Activated CD4-positive, alpha-beta T cell treated with anti-CD3 and anti-CD28 coated beads for 36 hours (primary cell): ENCODE measurements at regions not wholly inside any gene's neighbourhood (a gene's known extent, or its start where the extent isn't known, plus 50 kb on each side); places are given as distances from the start of the nearest gene placed in this dataset.
"Not testable (repeated sequence)": the region's sequence is repeated elsewhere in the genome, so short reads cannot be mapped to it uniquely, and the experiment has no call there.

ENCODE experiments used
- ATAC-seq: fragments of 200-7000 bp; cut with Tn5 transposase; one replicate; pipeline ENCODE4 v1.10.0; 2021; ENCODE audit warnings: mild to moderate bottlenecking, moderate library complexity
- CTCF ChIA-PET: fragments of 350-600 bp; sonication (Branson Sonifier 250); formaldehyde crosslinking; loops from one replicate; lab custom pipeline; 2021; ENCODE audit warnings: antibody characterized with exemption; lab: Charles Lee
- POLR2A ChIA-PET: fragments of 350-600 bp; sonication (Branson Sonifier 250); formaldehyde crosslinking; loops from one replicate; lab custom pipeline; 2021; ENCODE audit warnings: antibody characterized with exemption, inconsistent platforms; lab: Charles Lee
- DNase-seq: peaks from one replicate; pipeline ENCODE4 v3.0.0-alpha.2; 2020
- H3K27ac Mint-ChIP-seq: one replicate; pipeline ENCODE4 v1.8.0; 2021; ENCODE audit warnings: mixed read lengths
- H3K27me3 Mint-ChIP-seq: one replicate; pipeline ENCODE4 v1.8.0; 2021; ENCODE audit warnings: mixed read lengths
- H3K36me3 Mint-ChIP-seq: one replicate; pipeline ENCODE4 v1.8.0; 2021; ENCODE audit warnings: low read depth, mixed read lengths
- H3K4me1 Mint-ChIP-seq: one replicate; pipeline ENCODE4 v1.8.0; 2021; ENCODE audit warnings: mixed read lengths
- H3K4me3 Mint-ChIP-seq: one replicate; pipeline ENCODE4 v1.8.0; 2021; ENCODE audit warnings: mild to moderate bottlenecking, moderate library complexity, mixed read lengths
- H3K9me3 Mint-ChIP-seq: one replicate; pipeline ENCODE4 v1.8.0; 2021; ENCODE audit warnings: low read depth, mixed read lengths
- intact Hi-C, 2 experiments: fragments of 100-400 bp; cut with DNase I in 1 of 2; cut with micrococcal nuclease in 1 of 2; formaldehyde crosslinking; loops; one replicate each; pipeline versions ENCODE4 v1.14.2 to v1.15.1; 2022 to 2024; cut with DNase I, micrococcal nuclease

DNA sequence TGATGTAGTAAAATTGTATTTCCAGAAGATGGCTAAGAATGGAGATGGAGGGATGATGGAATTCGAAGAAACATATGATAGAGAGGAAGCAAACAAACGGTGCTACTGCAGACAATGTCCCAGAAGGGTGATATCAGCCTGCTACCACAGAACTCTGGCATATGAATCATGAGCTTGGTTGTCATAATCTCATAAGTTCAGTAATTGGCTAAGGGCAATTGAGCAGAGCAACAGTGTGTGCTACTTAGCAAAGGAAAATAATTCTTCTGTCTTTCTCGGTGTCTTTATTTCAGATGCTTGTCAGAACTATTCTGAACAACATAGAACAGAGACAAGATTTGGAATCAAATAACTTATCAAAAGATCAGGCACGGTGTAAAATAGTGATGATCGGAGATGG is 407.3 kb downstream of the GBE1 start:
- ATAC-seq (no peak), DNase-seq (no peak)
- intact Hi-C loops, result no loop called here
- H3K9me3 Mint-ChIP-seq, result no peaks in the 10 kb centered on the region
- ChIA-PET POLR2A (no interaction called here), CTCF (no interaction called here)
- H3K27me3 Mint-ChIP-seq, result no peaks in the 10 kb centered on the region
- H3K4me1 Mint-ChIP-seq, result no peaks in the 10 kb centered on the region
- H3K27ac Mint-ChIP-seq, result no peak overlapping the region
- no peaks in the 10 kb centered on the region for H3K36me3 Mint-ChIP-seq
- no peak overlapping the region for H3K4me3 Mint-ChIP-seq

DNA sequence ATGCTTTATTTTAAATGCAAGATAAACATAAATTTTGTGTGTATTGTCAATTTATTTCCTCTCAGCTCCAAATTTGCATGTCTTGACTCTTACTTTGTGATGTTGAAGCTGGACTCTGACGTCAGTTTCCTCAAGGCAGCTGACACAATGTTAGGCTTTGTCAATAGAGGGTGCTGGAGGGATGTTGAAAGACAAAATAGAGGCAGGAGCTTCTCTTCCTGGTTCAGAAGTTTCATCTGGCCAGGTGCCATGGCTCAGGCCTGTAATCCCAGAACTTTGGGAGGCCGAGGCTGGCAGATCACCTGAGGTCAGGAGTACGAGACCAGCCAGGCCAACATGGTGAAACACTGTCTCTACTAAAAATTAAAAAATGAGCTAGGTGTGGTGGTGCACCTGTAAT is 408.6 kb downstream of the GBE1 start:
- Mint-ChIP-seq H3K36me3 (no peaks in the 10 kb centered on the region), H3K27me3 (no peaks in the 10 kb centered on the region), H3K27ac (no peak overlapping the region), H3K4me3 (no peak overlapping the region), H3K4me1 (no peaks in the 10 kb centered on the region), H3K9me3 (no peaks in the 10 kb centered on the region)
- DNase-seq (no peak), ATAC-seq (no peak)
- ChIA-PET CTCF (interaction anchor here (1.4 kb wide), 1 partner anchor 49 kb away, joined by 3 read pairs; no protein-coding TSS in a partner anchor), POLR2A (no interaction called here)
- intact Hi-C loops, result no loop called here

DNA sequence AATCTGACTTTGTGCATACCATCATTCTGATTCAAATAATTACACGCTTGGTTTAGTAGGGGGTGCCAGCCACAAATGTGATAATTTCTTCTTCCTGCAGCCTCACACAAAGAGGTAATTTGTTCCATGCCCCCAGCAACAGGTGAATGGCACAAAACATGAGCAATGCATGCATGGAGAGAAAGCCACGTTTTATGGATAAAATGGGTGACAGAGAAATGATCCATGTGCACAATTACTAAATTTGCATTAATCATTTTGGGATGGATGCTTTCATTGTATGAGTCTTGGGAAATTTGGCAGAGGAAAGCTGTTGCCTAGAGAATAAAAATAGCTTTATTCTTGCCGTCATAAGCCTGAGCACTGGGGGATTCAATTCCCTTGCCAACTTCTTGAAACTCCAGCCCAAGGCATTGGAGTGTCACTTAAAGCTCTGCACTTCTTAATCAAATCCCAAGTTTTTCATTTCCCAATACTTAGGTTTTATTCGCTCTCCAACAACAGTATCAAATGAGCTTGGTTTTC is 411.6 kb downstream of the GBE1 start:
- intact Hi-C loops, result no loop called here
- ChIA-PET CTCF (interaction anchor here (1.1 kb wide), 1 partner anchor 11 kb away, joined by 4 read pairs; no protein-coding TSS in a partner anchor), POLR2A (no interaction called here)
- no peak for DNase-seq
- Mint-ChIP-seq H3K9me3 (no peaks in the 10 kb centered on the region), H3K27me3 (no peaks in the 10 kb centered on the region), H3K36me3 (no peaks in the 10 kb centered on the region), H3K27ac (no peak overlapping the region), H3K4me1 (no peaks in the 10 kb centered on the region), H3K4me3 (no peak overlapping the region)
- ATAC-seq, result no peak

DNA sequence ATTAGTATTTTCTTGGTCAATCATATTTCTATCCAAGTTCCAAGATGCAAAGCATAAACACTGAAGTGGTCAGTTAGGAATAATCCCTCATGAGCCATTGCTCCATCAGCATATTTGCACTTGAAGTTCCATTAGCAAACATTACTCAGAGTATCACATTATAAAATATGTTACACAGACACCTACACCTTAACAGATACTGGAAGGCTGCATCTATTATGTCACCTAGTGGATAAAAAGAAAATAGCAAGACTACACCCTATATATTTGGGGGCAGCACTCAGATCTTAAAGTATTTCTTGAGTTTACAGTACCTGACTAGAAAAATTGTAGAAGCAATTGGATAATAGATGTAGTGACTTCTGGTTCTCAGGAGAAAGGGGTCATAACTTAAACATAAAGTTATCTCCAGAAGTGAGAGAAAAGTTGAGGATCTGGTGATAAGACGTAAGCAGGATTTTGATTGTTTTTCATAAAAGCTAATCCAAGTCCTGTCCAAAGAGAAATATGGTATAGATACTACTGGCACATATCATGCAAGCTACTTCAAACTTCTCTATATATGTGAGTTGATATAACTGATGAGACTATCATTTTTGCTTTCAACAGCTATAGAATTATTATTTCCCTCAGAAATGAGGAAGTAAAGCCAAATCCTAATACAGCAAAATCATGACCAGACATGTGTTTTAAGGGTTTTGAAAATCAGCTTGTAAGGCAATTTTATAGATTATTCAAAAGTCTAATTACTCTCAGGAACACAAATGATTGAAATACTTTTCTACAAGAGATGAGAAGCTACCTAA is 422.2 kb downstream of the GBE1 start:
- H3K36me3 Mint-ChIP-seq, result no peaks in the 10 kb centered on the region
- no peak for DNase-seq
- H3K4me1 Mint-ChIP-seq, result no peaks in the 10 kb centered on the region
- no peak for ATAC-seq
- no peaks in the 10 kb centered on the region for H3K9me3 Mint-ChIP-seq
- ChIA-PET POLR2A (no interaction called here), CTCF (interaction anchor here (1.7 kb wide), 1 partner anchor 11 kb away, joined by 4 read pairs; no protein-coding TSS in a partner anchor)
- H3K27me3 Mint-ChIP-seq, result no peaks in the 10 kb centered on the region
- H3K4me3 Mint-ChIP-seq, result no peak overlapping the region
- H3K27ac Mint-ChIP-seq, result no peak overlapping the region
- intact Hi-C loops, result no loop called here

DNA sequence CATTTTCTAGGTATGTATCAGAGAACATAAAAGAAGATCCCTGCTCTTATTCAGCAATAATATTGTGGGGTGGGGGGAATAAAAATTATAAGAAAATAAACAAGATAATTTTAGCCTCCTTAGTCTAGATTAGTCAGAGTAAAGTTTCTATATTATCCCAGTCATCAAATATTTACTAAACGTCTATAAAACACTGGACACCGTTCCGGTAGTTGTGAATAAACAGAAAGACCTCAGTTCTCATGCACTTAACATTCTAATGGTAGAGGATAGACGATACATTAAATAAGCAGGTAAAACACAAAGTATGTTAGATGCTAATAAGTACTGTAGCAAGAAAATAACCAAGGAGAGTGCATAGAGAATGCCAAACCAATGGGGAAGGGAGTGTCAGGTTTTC is 425.0 kb downstream of the GBE1 start:
- Mint-ChIP-seq H3K27me3 (no peaks in the 10 kb centered on the region), H3K4me1 (no peaks in the 10 kb centered on the region), H3K9me3 (no peaks in the 10 kb centered on the region), H3K4me3 (no peak overlapping the region), H3K27ac (no peak overlapping the region), H3K36me3 (no peaks in the 10 kb centered on the region)
- DNase-seq (no peak), ATAC-seq (no peak)
- ChIA-PET CTCF (no interaction called here), POLR2A (no interaction called here)
- intact Hi-C loops, result no loop called here

DNA sequence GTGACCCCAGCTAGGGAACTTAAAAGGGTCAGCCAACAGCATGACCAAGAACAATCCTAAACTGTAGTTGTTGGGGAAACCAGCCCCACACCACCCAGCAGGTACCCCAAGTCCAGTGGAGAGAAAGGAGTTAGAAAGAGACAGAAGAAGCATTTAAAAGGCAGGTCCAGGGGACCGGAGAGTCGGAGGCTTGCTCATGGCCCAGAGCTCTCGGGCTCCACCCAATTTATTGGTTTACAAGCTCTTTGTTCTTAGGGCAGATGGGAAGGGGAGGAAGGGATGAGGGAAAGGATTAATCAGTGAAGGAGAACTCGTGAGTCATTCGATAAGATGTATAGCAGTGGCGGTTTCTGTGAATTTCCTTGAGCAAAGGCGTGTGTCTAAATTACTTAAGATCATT is 431.6 kb downstream of the GBE1 start:
- H3K27me3 Mint-ChIP-seq, H3K36me3 Mint-ChIP-seq, H3K9me3 Mint-ChIP-seq, H3K4me3 Mint-ChIP-seq, intact Hi-C loops, DNase-seq, H3K4me1 Mint-ChIP-seq, H3K27ac Mint-ChIP-seq, ATAC-seq, POLR2A ChIA-PET, CTCF ChIA-PET: not testable (repeated sequence)

DNA sequence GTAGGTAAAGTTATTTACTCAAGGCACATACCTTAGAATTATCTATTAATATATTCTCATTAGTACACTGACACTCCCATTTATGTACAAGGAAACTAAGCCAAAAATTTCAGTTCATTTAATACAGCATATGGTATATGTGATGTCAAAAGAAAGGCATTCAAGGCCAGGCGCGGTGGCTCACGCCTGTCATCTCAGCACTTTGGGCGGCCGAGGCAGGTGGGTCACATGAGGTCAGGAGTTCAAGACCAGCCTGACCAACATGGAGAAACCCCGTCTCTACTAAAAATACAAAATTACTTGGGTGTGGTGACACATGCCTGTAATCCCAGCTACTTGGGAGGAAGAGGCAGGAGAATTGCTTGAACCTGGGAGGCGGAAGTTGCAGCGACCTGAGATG is 435.2 kb downstream of the GBE1 start:
- ATAC-seq (no peak), DNase-seq (no peak)
- Mint-ChIP-seq H3K36me3 (no peaks in the 10 kb centered on the region), H3K27me3 (peaks cover 2% of the 10 kb centered on the region), H3K27ac (no peak overlapping the region), H3K9me3 (no peaks in the 10 kb centered on the region), H3K4me3 (no peak overlapping the region), H3K4me1 (no peaks in the 10 kb centered on the region)
- CTCF ChIA-PET, result no interaction called here
- intact Hi-C loops, result no loop called here
- POLR2A ChIA-PET, result no interaction called here

DNA sequence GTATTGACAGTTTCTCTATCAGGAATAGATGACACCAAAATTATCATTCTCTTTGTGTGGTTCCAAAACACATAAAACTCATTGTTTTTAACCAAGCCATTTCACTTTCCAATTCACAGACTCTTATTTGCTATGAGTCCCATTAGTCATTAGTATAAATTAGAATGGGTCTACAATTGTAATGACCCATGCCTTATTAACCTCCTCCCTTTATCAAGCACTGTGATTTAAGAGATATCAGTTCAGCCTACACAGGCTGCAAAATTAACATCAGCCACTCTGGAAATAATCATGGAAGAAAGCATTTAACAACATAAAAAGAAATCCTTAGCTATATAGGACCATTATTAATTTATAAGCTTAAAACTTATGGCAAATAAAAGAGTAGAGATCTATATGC is 440.6 kb downstream of the GBE1 start:
- no peak overlapping the region for H3K27ac Mint-ChIP-seq

DNA sequence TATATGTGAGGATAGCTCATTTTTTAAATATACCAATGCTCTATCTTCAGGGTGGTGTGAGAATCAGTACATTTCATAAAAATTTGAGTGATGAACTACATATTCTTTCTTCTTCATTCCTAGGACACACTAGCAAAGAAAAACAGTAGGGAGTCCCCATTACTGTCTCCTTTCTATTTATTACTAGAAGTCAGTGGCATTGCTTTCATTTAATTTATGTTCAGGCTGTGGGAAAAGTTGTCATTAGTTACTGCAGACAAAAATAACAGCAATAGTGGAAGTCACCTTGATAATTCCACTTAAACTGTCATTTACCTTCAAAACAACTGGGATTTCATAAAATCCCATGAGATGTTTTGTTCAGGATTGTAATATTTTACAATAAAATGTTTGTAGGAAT is 446.4 kb downstream of the GBE1 start:
- intact Hi-C loops, result no loop called here
- Mint-ChIP-seq H3K36me3 (no peaks in the 10 kb centered on the region), H3K4me1 (no peaks in the 10 kb centered on the region), H3K4me3 (no peak overlapping the region), H3K27ac (no peak overlapping the region), H3K9me3 (no peaks in the 10 kb centered on the region), H3K27me3 (no peaks in the 10 kb centered on the region)
- POLR2A ChIA-PET, result no interaction called here
- CTCF ChIA-PET, result no interaction called here
- no peak for ATAC-seq
- DNase-seq, result no peak

More for the DNA sequence above, 440.6 kb downstream of the GBE1 start:
- POLR2A ChIA-PET, result no interaction called here
- DNase-seq, result no peak
- Mint-ChIP-seq H3K27me3 (peaks cover 2% of the 10 kb centered on the region), H3K36me3 (no peaks in the 10 kb centered on the region), H3K9me3 (no peaks in the 10 kb centered on the region), H3K4me1 (no peaks in the 10 kb centered on the region), H3K4me3 (no peak overlapping the region)
- no peak for ATAC-seq
- CTCF ChIA-PET, result no interaction called here
- intact Hi-C loops, result no loop called here

DNA sequence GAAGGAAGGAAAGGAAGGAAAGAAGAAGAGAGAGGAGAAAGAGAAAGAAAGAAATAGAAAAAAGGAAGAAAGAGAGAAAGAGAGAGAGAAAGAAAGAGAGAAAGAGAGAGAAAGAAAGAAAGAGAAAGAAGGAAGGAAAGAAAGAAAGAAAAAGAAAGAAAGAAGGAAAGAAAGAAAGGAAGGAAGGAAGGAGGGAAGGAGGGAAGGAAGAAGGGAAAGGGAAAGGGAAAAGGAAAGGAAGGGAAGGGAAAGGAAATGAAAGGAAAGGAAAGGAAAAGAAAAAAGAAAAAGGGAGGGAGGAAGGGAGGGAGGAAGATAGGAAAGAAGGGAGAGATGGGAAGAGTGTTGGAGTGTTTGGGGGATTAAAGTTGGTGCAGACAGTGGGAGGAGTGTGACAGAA is 450.1 kb downstream of the GBE1 start:
- ChIA-PET POLR2A (no interaction called here), CTCF (no interaction called here)
- no peak overlapping the region for H3K27ac Mint-ChIP-seq
- H3K9me3 Mint-ChIP-seq, result no peaks in the 10 kb centered on the region
- no peaks in the 10 kb centered on the region for H3K4me1 Mint-ChIP-seq
- no peaks in the 10 kb centered on the region for H3K27me3 Mint-ChIP-seq
- no peak overlapping the region for H3K4me3 Mint-ChIP-seq
- no peaks in the 10 kb centered on the region for H3K36me3 Mint-ChIP-seq
- ATAC-seq (no peak), DNase-seq (no peak)
- intact Hi-C loops, result no loop called here

DNA sequence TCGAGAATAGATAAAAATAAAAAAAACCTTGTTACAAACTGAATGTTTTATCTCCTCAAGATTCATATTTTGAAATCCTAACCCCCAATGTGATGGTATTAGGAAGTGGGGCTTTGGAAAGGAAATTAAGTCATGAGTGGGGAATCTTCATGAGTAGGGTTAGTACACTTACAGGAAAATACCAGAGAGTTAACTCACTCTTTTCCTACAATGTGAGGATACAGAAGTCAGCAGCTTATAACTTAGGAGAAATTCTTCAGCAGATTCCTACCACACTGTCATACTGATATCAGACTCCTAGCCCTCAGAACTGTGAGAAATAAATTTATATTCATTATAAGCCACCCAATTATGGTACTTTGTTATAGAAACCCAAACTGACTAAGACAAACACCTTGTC is 453.1 kb downstream of the GBE1 start:
- intact Hi-C loops, result loop anchor here in 1 of 2 experiments (10.0 kb wide), 1 partner anchor 826 kb away; no protein-coding TSS in a partner anchor
- Mint-ChIP-seq H3K4me1 (no peaks in the 10 kb centered on the region), H3K4me3 (no peak overlapping the region), H3K27me3 (no peaks in the 10 kb centered on the region), H3K36me3 (no peaks in the 10 kb centered on the region), H3K27ac (no peak overlapping the region), H3K9me3 (no peaks in the 10 kb centered on the region)
- CTCF ChIA-PET, result no interaction called here
- DNase-seq (no peak), ATAC-seq (no peak)
- POLR2A ChIA-PET, result no interaction called here

DNA sequence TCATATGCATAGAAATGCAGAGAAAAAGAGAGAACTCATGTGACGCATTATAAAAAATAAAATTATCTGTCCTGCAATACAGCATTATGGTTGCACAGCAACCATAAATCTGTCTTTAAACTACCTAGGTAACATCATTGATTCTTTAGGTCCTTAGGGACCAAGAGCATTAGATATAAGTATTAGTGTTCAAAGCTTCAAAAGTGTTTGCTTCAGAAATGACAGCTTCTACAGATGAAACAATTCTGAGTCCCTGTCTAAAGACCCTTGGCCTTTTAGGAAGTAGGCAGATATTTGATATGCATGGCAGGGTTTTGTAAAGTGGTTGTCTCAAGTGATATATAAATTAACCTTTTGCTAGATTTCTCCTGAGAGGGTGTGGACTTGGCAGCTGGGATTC is 454.2 kb downstream of the GBE1 start:
- Mint-ChIP-seq H3K36me3 (no peaks in the 10 kb centered on the region), H3K4me1 (no peaks in the 10 kb centered on the region), H3K27me3 (no peaks in the 10 kb centered on the region), H3K9me3 (no peaks in the 10 kb centered on the region), H3K27ac (no peak overlapping the region), H3K4me3 (no peak overlapping the region)
- DNase-seq (no peak), ATAC-seq (no peak)
- ChIA-PET CTCF (no interaction called here), POLR2A (no interaction called here)
- intact Hi-C loops, result loop anchor here in 1 of 2 experiments (10.0 kb wide), 1 partner anchor 828 kb away; no protein-coding TSS in a partner anchor
